Small intestine (tissue), 7 donors: ENCODE measurements at regions not wholly inside any gene's neighbourhood (a gene's known extent, or its start where the extent isn't known, plus 50 kb on each side); places are given as distances from the start of the nearest gene placed in this dataset.

ENCODE experiments used
- DNase-seq, 2 donors: peaks; one replicate each; pipeline versions ENCODE4 v3.0.0 to v3.0.0-alpha.2; 2013
- FAIRE-seq: peaks from 2 replicates; lab custom pipeline; 2012; peaks lifted over from hg19 to GRCh38; lab: Jason Lieb, UNC
- H3K27ac ChIP-seq, 3 donors: one replicate each; pipeline ENCODE4 v1.5.1; 2013; ENCODE audit warnings: low read length in 2 of 3, mild to moderate bottlenecking in 2 of 3, control low read depth in 1 of 3, inconsistent platforms in 1 of 3, low read depth in 1 of 3, moderate library complexity in 1 of 3
- H3K27me3 ChIP-seq, 3 donors: one replicate each; pipeline ENCODE4 v1.6.1; 2013; ENCODE audit warnings: low read length in 3 of 3, inconsistent platforms in 1 of 3; ENCODE audit not compliant: control insufficient read depth in 3 of 3, insufficient read depth in 3 of 3
- H3K36me3 ChIP-seq, 3 donors: one replicate each; pipeline ENCODE4 v1.6.1; 2013; ENCODE audit warnings: low read length in 3 of 3, inconsistent platforms in 1 of 3, low read depth in 1 of 3, mild to moderate bottlenecking in 1 of 3, moderate library complexity in 1 of 3; ENCODE audit not compliant: control insufficient read depth in 3 of 3, insufficient read depth in 2 of 3
- H3K4me1 ChIP-seq, 3 donors: one replicate each; pipeline ENCODE4 v1.6.1; 2013; ENCODE audit warnings: low read length in 2 of 3, inconsistent platforms in 1 of 3, low read depth in 1 of 3, mild to moderate bottlenecking in 1 of 3, moderate library complexity in 1 of 3; ENCODE audit not compliant: control insufficient read depth in 3 of 3, insufficient read depth in 2 of 3
- H3K4me3 ChIP-seq, 3 donors: one replicate each; pipeline ENCODE4 v1.5.1; 2013; ENCODE audit warnings: low read length in 3 of 3, control low read depth in 1 of 3, inconsistent platforms in 1 of 3, low read depth in 1 of 3, mild to moderate bottlenecking in 1 of 3, moderate library complexity in 1 of 3
- H3K9me3 ChIP-seq, 2 donors: one replicate each; pipeline ENCODE4 v1.6.1; 2013; ENCODE audit warnings: low read depth in 1 of 2, low read length in 1 of 2; ENCODE audit not compliant: control insufficient read depth in 2 of 2, insufficient read depth in 1 of 2
- WGBS, 3 donors: extraction: QIAGEN DNeasy Blood & Tissue Kit; methylation state at CpG; one replicate each; pipeline ENCODE4 v1.1.7; 2013; 5-methylcytosine and 5-hydroxymethylcytosine counted together
- donor health status: healthy with polysubstance abuse.
- donor health status: control.
- donor health status: control.
- donor health status: Bipolar disorder and iron deficiency.
- donor health status: healthy.

DNA sequence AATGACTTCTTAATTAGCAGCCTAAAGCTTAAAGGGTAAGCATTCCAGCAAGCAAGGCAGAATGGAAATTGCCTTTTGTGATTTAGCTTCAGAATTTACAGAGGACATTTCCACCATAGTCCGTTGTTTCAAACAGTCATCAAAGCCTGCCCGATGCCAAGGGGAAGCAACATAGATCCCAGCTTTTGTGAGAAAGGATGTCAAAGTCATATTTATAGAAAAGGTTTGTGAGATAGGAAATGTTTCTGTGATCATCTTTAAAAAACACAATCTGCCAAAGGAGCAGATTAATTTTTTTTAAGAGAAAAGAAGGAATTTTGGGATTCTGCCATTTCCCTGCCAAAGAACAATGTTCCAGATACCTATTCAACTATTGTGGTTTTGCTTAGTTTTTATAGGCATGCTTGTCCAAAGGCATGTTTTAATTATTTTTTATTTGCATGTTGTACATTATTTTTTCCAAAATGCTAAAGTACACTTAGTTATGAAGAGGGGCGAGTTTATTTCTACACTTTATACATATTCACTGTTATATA is 346.9 kb downstream of the ZNF608 start:
- H3K9me3 ChIP-seq = no peaks in the 10 kb centered on the region

DNA sequence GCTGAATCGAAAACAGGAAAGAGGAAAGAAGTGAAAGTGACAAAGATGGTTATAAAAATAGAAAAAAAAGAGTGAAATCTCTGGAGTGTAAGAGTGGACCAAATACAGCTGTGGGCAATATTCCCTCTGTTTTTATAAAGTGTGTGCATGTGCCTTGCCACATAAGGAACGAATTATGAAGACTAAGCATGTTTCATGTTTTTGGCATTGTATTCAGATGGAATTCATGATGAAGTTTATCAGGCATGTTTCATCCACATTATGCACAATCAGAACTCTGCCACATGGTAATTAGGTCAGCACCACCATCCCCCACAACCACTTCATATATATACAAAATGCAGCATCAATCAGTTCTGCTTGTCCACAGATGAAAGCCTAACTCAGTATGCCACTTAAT is 348.0 kb downstream of the ZNF608 start:
- Histone ChIP-seq H3K9me3 (no peaks in the 10 kb centered on the region), H3K36me3 (no peaks in the 10 kb centered on the region), H3K27me3 (no peaks in the 10 kb centered on the region), H3K27ac (no peak overlapping the region), H3K4me3 (no peak overlapping the region), H3K4me1 (peaks cover 0 to 5% (median 0%) of the 10 kb centered on the region in 3 donors)
- FAIRE-seq (no peak), DNase-seq (no peak)
- WGBS, 3 donors = 47 to 54% (median 50%) methylated on average over 2 of the region's 2 CpGs

More for the DNA sequence above, 346.9 kb downstream of the ZNF608 start:
- Histone ChIP-seq H3K4me3 (no peak overlapping the region), H3K27ac (no peak overlapping the region), H3K27me3 (no peaks in the 10 kb centered on the region), H3K4me1 (peaks cover 0 to 5% (median 0%) of the 10 kb centered on the region in 3 donors), H3K36me3 (no peaks in the 10 kb centered on the region)
- no peak for FAIRE-seq
- no peak for DNase-seq
- 76 to 93% (median 77%) methylated on average over 3 of the region's 3 CpGs for WGBS, 3 donors

DNA sequence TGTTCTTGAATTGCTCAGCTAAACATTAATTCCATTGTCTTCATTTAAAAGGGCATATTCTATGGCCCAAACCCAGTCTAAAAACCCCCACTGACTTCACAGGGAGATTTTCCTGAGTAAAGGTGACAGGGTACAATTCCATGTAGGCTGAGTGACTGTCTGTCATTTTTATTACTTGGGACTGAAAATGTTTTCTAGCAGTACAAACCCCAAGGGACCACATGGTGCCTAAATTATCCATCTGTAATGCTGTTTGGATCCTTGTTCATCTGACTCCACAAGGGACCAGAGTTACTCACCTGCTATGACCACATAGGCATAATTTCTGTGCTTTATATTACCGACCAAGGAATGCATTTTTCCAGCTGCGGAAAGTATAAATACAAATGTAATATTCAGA is 349.1 kb downstream of the ZNF608 start:
- H3K4me1 ChIP-seq = peaks cover 0 to 5% (median 0%) of the 10 kb centered on the region in 3 donors
- no peak for FAIRE-seq
- H3K36me3 ChIP-seq = no peaks in the 10 kb centered on the region
- H3K27ac ChIP-seq = no peak overlapping the region
- no peaks in the 10 kb centered on the region for H3K9me3 ChIP-seq
- no peaks in the 10 kb centered on the region for H3K27me3 ChIP-seq
- H3K4me3 ChIP-seq = no peak overlapping the region
- WGBS, 3 donors = 91 to 96% (median 94%) methylated on average over 2 of the region's 2 CpGs
- DNase-seq = no peak

DNA sequence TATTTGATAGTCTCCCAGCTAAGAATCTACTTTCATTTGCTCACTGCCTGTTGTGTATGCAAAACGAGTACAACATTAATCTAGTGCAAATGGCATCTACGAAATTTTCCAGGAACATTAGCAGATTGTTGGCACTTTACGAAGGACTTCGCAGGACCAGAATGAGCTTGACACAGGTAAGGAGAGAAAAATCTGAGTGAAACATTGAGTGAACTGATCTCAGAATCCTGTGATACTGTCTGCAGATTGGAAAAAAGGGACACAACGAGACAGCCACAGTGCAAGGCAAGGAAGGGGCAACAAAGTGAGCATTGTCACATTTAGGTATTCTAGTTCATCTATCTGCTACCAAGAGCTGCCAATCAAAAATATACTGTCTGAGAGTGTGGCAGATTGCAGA is 350.5 kb downstream of the ZNF608 start:
- Histone ChIP-seq H3K36me3 (no peaks in the 10 kb centered on the region), H3K4me1 (no peaks in the 10 kb centered on the region), H3K4me3 (no peak overlapping the region), H3K9me3 (no peaks in the 10 kb centered on the region), H3K27me3 (no peaks in the 10 kb centered on the region), H3K27ac (no peak overlapping the region)
- 63 to 89% (median 63%) methylated on average over 5 of the region's 5 CpGs for WGBS, 3 donors
- FAIRE-seq = no peak
- DNase-seq = no peak

DNA sequence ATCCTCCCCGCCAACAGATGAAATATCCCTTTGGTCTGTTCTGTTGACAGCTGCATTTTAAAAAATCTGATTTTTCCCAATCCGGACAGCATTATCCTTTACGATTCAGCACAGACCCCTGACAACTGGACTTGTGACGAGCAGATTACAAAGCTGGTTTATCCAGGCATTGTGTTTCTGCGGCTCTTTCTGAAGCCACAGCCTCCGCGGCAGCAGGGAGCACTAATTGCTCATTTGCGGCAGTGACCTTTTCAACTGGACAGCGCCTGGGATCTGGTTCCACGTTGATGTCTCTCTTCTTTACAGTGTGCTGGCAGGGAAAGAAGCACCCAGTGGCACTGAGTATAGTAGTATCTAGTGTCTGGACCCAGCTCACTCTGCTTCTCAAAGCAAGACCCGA is 351.2 kb downstream of the ZNF608 start:
- no peak overlapping the region for H3K27ac ChIP-seq
- FAIRE-seq (no peak), DNase-seq (no peak)
- H3K9me3 ChIP-seq = peaks cover 0 to 5% of the 10 kb centered on the region in 2 donors
- no peaks in the 10 kb centered on the region for H3K36me3 ChIP-seq
- WGBS, 3 donors = 73 to 76% (median 74%) methylated on average over 11 of the region's 11 CpGs
- no peak overlapping the region for H3K4me3 ChIP-seq
- H3K4me1 ChIP-seq = no peaks in the 10 kb centered on the region
- H3K27me3 ChIP-seq = no peaks in the 10 kb centered on the region

DNA sequence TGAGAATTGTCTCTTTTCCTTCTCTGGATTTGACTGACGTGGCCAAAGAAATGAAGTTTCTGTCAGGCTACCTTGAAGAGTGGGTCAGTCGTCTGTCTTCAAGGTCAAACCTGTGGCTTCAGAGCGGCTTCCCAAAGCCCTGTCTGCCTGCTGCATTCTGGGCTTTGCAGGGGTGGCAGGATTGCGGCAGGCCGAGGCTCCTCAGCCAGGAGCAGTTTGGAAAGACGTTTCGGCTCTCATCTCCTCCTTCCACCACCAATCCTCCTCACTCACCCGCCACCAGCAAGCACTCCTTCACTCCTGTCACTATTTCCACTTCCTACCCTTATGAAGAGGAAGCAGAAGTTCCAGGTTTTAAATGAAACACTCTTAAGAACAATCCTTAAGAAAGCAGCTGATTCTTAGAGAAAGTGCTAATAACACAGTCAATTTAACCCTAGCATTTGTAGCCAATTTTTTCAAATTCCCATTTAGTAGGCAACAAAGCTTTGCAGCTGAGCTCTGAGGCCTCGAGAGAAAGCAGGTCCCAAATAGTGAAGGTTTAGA is 351.7 kb downstream of the ZNF608 start:
- Histone ChIP-seq H3K27me3 (no peaks in the 10 kb centered on the region), H3K36me3 (no peaks in the 10 kb centered on the region), H3K9me3 (peaks cover 0 to 6% of the 10 kb centered on the region in 2 donors), H3K4me3 (no peak overlapping the region), H3K4me1 (no peaks in the 10 kb centered on the region), H3K27ac (no peak overlapping the region)
- WGBS, 3 donors = 81 to 90% (median 83%) methylated on average over 9 of the region's 9 CpGs
- DNase-seq (no peak), FAIRE-seq (no peak)

DNA sequence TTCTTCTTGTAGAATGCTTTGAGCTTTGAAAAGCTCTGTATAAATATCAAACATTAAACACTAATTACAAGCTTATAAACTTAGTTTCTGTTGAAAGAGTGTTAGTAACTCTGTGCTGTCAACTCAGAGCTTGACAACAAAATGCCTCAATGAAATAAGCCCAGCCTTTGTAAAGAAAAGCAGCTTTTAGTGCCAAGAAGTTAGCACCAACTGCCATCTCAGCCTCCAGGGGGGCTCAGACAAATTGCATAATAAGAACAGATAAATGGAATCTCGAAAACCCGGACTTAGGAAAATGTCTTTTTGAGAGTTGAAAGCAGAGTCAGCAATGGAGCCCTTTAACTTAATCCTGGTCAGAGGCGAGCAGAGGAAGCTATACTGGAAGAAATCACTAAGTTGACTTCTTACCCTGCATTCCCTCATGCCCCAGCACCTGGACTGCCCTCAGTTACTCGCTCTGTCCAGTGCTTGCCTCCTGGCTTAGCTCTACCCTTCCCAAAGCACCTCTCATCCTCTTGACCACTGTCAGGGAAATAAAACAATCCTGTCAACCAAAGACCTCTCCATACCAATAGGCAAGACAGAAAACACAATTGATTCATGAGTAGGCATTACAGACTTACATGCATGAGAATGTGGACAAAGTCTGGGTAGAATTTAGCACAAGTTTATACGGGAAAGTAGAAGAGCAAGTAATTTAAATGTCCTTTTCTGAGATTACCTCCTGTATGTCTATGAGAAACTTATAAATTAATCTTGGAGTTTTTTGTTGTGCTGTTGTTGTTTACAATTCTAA is 352.7 kb downstream of the ZNF608 start:
- no peak for FAIRE-seq
- no peaks in the 10 kb centered on the region for H3K27me3 ChIP-seq

DNA sequence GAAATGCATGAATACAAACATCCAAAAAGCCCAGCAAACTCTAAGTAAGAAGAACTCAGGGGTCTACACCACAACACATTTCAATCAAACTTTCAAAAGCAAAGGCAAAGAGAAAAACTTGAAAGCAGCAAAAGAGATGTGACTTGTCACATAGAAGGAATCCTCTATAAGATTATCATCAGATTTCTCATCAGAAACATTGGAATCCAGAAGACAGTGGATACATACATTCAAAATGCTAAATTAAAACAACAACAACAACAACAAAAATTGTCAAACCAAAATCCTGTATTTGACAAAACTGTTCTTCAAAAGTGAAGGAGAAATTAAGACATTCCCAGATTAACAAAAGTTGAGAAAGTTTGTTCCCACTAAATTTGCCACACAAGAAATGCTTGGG is 362.7 kb downstream of the ZNF608 start:
- FAIRE-seq = no peak

More for the DNA sequence above, 352.7 kb downstream of the ZNF608 start:
- Histone ChIP-seq H3K4me1 (no peaks in the 10 kb centered on the region), H3K9me3 (peaks cover 0 to 6% of the 10 kb centered on the region in 2 donors), H3K27ac (no peak overlapping the region), H3K4me3 (no peak overlapping the region), H3K36me3 (no peaks in the 10 kb centered on the region)
- WGBS, 3 donors = 84 to 88% (median 88%) methylated on average over 5 of the region's 5 CpGs
- DNase-seq = no peak

More for the DNA sequence above, 362.7 kb downstream of the ZNF608 start:
- H3K4me1 ChIP-seq = no peaks in the 10 kb centered on the region
- no peaks in the 10 kb centered on the region for H3K36me3 ChIP-seq
- no peak overlapping the region for H3K27ac ChIP-seq
- no peaks in the 10 kb centered on the region for H3K27me3 ChIP-seq
- H3K9me3 ChIP-seq = peaks cover 0 to 19% of the 10 kb centered on the region in 2 donors
- no peak overlapping the region for H3K4me3 ChIP-seq
- no peak for DNase-seq
